C4-2B (cell line): ENCODE measurements at regions not wholly inside any gene's neighbourhood (a gene's known extent, or its start where the extent isn't known, plus 50 kb on each side); places are given as distances from the start of the nearest gene placed in this dataset.

Source experiments
- H3K27ac ChIP-seq: fragments of 450-650 bp; 2 replicates; pipeline ENCODE4 v1.5.1; 2017
- ZFX ChIP-seq: fragments of 450-650 bp; IDR thresholded peaks from 2 replicates; pipeline ENCODE4 v1.6.1; 2017
- TF ChIP-seq, protein P1 (sequence below): fragments of 450-650 bp; conservative IDR thresholded peaks from 2 replicates; pipeline ENCODE4 v1.5.1; 2017; ENCODE audit warnings: mild to moderate bottlenecking

GRCh38 chr10:84571146-84571545 is 242.8 kb downstream of the CCSER2 start:
- TF ChIP-seq, protein P1, sequence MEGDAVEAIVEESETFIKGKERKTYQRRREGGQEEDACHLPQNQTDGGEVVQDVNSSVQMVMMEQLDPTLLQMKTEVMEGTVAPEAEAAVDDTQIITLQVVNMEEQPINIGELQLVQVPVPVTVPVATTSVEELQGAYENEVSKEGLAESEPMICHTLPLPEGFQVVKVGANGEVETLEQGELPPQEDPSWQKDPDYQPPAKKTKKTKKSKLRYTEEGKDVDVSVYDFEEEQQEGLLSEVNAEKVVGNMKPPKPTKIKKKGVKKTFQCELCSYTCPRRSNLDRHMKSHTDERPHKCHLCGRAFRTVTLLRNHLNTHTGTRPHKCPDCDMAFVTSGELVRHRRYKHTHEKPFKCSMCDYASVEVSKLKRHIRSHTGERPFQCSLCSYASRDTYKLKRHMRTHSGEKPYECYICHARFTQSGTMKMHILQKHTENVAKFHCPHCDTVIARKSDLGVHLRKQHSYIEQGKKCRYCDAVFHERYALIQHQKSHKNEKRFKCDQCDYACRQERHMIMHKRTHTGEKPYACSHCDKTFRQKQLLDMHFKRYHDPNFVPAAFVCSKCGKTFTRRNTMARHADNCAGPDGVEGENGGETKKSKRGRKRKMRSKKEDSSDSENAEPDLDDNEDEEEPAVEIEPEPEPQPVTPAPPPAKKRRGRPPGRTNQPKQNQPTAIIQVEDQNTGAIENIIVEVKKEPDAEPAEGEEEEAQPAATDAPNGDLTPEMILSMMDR: no peak
- TF ChIP-seq ZFX: no peak
- no peak overlapping the region for H3K27ac ChIP-seq

DNA sequence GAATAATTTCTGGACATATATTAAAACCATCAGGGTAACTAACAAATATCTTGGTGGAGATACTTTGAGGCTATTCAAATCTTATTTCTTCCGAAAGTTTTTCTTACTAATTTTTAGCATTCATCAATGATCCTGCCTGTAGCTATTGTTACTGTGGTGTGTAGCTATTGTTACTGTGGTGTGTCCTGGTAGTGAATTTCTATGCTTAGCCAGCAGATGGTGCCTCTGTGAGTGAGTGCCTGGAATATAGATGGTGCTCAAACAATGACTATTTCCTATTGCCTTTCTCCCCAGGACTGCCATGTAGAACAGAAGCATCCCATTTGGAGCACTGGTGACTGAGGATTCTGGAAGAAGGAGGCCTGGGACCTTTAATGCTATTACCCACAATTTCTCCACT is 245.7 kb downstream of the CCSER2 start:
- no peak overlapping the region for H3K27ac ChIP-seq
- TF ChIP-seq, protein P1: peak; percentile 16; the same call in 1 of the 2 replicates
- TF ChIP-seq ZFX: no peak

DNA sequence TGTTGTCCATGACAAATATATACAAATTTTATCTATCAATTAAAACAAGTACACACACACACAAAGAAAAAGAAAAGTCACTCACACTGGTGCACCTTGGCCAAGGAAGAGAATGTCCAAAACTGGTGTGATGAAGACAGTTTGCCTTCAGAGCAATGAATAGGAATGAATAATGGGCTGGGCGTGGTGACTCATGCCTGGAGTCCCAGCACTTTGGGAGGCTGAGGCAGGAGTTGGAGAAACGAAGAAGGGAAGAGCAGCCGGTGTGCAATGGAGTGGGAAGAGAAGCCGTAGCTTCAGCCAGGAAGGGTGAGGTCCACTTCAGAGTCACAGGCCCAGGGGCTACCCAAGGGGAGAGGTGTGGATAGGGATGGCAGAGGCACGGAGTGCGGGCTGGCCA is 253.6 kb downstream of the CCSER2 start:
- no peak overlapping the region for H3K27ac ChIP-seq
- TF ChIP-seq, protein P1: no peak
- no peak for TF ChIP-seq ZFX

DNA sequence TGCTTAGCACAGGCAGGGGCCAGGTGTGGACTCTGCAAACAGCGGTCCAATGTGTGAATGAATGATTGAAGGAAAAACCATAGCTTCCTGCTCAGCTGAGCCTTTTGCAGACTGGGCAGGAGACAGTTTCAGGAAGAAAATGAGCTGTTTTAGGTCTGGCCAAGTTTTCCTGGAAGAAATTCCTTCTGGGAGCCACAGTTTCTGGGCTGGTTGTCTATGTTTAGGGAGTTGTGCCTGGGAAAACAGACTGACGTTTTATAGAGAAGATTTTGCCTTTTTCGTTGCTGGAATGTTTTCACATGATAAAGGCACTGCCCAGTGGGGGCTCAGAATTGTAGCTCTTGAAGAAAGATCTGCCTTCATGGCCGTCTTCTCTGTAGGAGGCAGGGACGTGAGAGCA is 255.1 kb downstream of the CCSER2 start:
- TF ChIP-seq, protein P1: no peak
- no peak overlapping the region for H3K27ac ChIP-seq

DNA sequence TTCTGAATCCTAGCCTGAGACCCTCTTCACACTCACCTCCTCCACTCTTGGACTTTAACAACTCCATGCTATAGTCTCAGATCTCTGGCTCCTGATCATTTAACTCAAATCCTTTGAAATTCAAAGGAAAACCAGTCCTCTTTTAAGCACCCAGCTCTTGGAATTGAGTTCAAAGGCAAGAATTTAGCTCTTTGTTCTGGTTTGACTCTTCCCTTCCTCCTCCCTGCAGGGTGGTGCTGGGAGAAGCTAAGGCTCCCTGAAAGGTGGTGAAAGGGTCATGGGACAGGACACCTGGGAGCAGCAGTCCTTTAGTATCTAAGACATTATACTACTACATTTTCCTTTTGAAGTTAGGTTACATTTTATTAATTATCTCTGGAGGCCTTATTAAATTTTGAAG is 259.4 kb downstream of the CCSER2 start:
- no peak for TF ChIP-seq ZFX
- TF ChIP-seq, protein P1: no peak
- no peak overlapping the region for H3K27ac ChIP-seq

- TF ChIP-seq ZFX: no peak
- TF ChIP-seq, protein P1: no peak
- H3K27ac ChIP-seq: no peak overlapping the region
These were observed 260.0 kb downstream of the CCSER2 start for GRCh38 chr10:84588426-84588825.

DNA sequence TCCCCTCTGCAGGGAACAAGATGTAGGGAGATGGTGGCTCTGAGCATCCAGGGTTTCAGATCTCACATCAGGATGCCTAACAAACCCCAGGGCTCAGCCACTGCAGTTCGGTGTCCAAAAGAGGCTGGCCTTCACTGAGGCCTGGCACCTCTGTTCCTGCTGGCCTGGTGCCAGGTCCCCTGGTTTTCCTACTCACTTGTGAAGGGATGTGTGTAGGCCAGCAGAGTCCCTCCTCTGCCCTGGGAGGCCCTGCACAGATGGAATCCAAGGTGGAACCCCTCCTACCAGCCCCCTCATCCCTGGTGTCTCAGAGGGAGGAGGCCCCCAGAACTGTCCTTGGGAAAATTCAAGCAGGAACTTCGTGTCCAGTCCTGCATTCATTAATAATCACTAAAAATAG is 260.6 kb downstream of the CCSER2 start:
- H3K27ac ChIP-seq: no peak overlapping the region
- no peak for TF ChIP-seq ZFX
- TF ChIP-seq, protein P1: no peak
